PC-3 (cell line): ENCODE measurements at regions not wholly inside any gene's neighbourhood (a gene's known extent, or its start where the extent isn't known, plus 50 kb on each side); places are given as distances from the start of the nearest gene placed in this dataset.

Source experiments
- CTCF ChIP-seq: fragments of 300-600 bp; sonication (generic); conservative IDR thresholded peaks from 2 replicates; pipeline ENCODE4 v1.5.1; 2017; ENCODE audit warnings: antibody characterized with exemption, low read depth, mild to moderate bottlenecking, low read length
- EZH2 ChIP-seq: fragments of 300-600 bp; sonication (generic); IDR thresholded peaks from one replicate; pipeline ENCODE4 v1.6.1; 2017; ENCODE audit warnings: antibody characterized with exemption, mild to moderate bottlenecking, low read length; ENCODE audit not compliant: unreplicated experiment

- TF ChIP-seq CTCF (no peak), EZH2 (no peak)
Observed at GRCh38 chr5:82330530-82331270, 52.5 kb upstream of the RPS23 start.
